Heart right ventricle (tissue), 16 donors: ENCODE measurements at regions not wholly inside any gene's neighbourhood (a gene's known extent, or its start where the extent isn't known, plus 50 kb on each side); places are given as distances from the start of the nearest gene placed in this dataset.

Source experiments
- ATAC-seq, 8 donors: fragments of 200-7000 bp; cut with Tn5 transposase; one replicate each; pipeline ENCODE4 v1.9.1; 2020; ENCODE audit warnings: mild to moderate bottlenecking in 8 of 8, moderate library complexity in 8 of 8, moderate number of reproducible peaks in 1 of 8
- DNase-seq, 2 donors: peaks; one replicate each; pipeline ENCODE4 v3.0.0-alpha.2; 2020
- H3K27ac ChIP-seq, 10 donors: fragments of 200-600 bp; sonication (generic) in 2 of 10; one replicate each; pipeline versions ENCODE4 v1.5.0 to v1.8.0; 2020 to 2022; ENCODE audit warnings: mild to moderate bottlenecking in 3 of 10
- H3K27me3 ChIP-seq, 7 donors: fragments of 200-600 bp; one replicate each; pipeline ENCODE4 v1.8.0; 2021 to 2022; ENCODE audit warnings: mild to moderate bottlenecking in 2 of 7
- H3K36me3 ChIP-seq, 9 donors: fragments of 200-600 bp; sonication (generic) in 1 of 9; one replicate each; pipeline versions ENCODE4 v1.5.0 to v1.8.0; 2020 to 2022; ENCODE audit warnings: mild to moderate bottlenecking in 2 of 9
- H3K4me1 ChIP-seq, 9 donors: fragments of 200-600 bp; sonication (generic) in 1 of 9; one replicate each; pipeline versions ENCODE4 v1.5.0 to v1.8.0; 2020 to 2022; ENCODE audit warnings: mild to moderate bottlenecking in 4 of 9
- H3K4me3 ChIP-seq, 10 donors: fragments of 200-600 bp; sonication (generic) in 2 of 10; one replicate each; pipeline versions ENCODE4 v1.5.0 to v1.8.0; 2020 to 2022; ENCODE audit warnings: mild to moderate bottlenecking in 7 of 10, moderate library complexity in 2 of 10
- H3K9me3 ChIP-seq, 11 donors: fragments of 200-600 bp in 10 of 11; sonication (generic) in 2 of 11; one replicate each; pipeline versions ENCODE4 v1.5.0 to v1.8.0; 2013 to 2022; ENCODE audit warnings: mild to moderate bottlenecking in 2 of 11, control low read depth in 1 of 11, moderate library complexity in 1 of 11
- CTCF ChIP-seq, 9 donors: fragments of 200-600 bp; sonication (generic) in 2 of 9; IDR thresholded peaks; one replicate each; pipeline versions ENCODE4 v1.5.0 to v1.8.0; 2021 to 2022; ENCODE audit warnings: antibody characterized with exemption in 9 of 9, mild to moderate bottlenecking in 5 of 9, moderate library complexity in 1 of 9
- WGBS, 2 donors: extraction: QIAGEN DNeasy Blood & Tissue Kit; methylation state at CpG; one replicate each; pipeline ENCODE4 v1.1.7; 2013; ENCODE audit warnings: inconsistent platforms in 1 of 2; 5-methylcytosine and 5-hydroxymethylcytosine counted together
- intact Hi-C, 10 donors: fragments of 100-400 bp; cut with DNase I; formaldehyde crosslinking; loops; one replicate each; pipeline versions ENCODE4 v1.11.1 to v1.14.2; 2022
- donor health status: Arrhythmogenic right ventricular cardiomyopathy.
- donor health status: ischemic (EF 13 %, LVEDD 7.1; RV severe dilation, severe dysfunction).
- donor health status: healthy with polysubstance abuse.
- donor health status: DM: no; HTN: yes; CAD: no.
- donor health status: DM: no; HTN: no; CAD: no.
- donor health status: ischemic (EF 25% LVEDD 6.9; RV normal size, moderate dysfunction).
- donor health status: ischemic (EF 25% LVEDD 5.7; RV mildly dilated, moderate dysfunction).
- donor health status: healthy.
- donor health status: DM: yes; HTN: yes; CAD: no.
- donor health status: Ischemic cardiomyopathy.
- donor health status: ischemic (EF 35%, LVEDD 5.7; RV mildly dilated, moderate dysfunction).
- donor health status: nonischemic (EF 11% LVEDD 7.7; RV severe dilation, severe dysfunction).
- donor health status: DM: yes; HTN: yes; CAD: no.
- donor health status: PGD.
- donor health status: ischemic (EF 29% LVEDD 5.4; RV normal size, mild dysfunction).
- donor health status: nonischemic (EF 23%, LVEDD 6.1; RV moderate dilation, normal function).

DNA sequence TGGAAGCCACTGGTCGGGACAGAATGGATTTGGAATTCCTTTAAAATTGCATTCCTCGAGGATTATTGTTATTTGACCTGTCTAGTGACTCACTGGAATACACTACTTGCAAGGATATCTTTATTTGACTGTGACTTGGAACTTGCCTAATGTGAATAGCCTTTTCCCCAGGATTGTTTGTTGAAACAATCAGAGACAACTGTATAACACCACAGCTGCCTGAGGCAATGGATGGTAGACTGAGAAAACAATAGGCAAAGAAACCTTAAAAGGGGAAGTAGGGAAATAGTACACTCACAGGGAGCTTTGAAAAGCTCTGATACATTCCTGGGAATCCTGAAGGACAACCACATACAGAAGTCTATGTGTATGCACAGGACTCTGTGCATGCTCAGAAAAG is 465.3 kb downstream of the BMP2 start:
- DNase-seq: no peak
- Histone ChIP-seq H3K4me1 (no peaks in the 10 kb centered on the region), H3K4me3 (no peak overlapping the region), H3K36me3 (no peaks in the 10 kb centered on the region), H3K9me3 (peaks cover 0 to 24% (median 8%) of the 10 kb centered on the region in 11 donors), H3K27ac (no peak overlapping the region), H3K27me3 (no peaks in the 10 kb centered on the region)
- WGBS, 2 donors: 60 to 67% methylated on average over 2 of the region's 2 CpGs
- intact Hi-C loops: no loop called here
- no peak for TF ChIP-seq CTCF (IDR thresholded peaks at IDR 0.05)
- ATAC-seq: no peak

DNA sequence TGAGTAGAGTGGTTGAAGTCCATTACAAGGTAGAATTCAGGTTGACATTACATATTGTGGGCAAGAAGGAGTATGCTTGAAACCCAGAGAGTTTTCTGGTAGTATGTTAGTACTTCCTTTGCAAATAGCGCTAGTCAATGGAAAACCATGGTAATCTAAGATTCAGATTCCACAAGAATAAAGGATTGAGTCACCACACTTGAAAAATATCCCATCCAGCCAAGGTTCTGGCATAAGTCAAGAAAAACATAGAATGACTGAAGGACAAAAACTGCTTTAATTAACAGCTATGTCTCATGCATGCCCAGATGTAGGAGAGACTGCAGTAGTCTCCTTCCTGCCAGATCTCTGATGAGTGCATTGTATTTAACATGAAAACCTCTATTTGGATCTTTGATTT is 469.8 kb downstream of the BMP2 start:
- Histone ChIP-seq H3K36me3 (no peaks in the 10 kb centered on the region), H3K4me1 (no peaks in the 10 kb centered on the region), H3K4me3 (no peak overlapping the region), H3K27me3 (no peaks in the 10 kb centered on the region), H3K9me3 (peaks cover 0 to 17% (median 7%) of the 10 kb centered on the region in 11 donors), H3K27ac (no peak overlapping the region)
- no peak for TF ChIP-seq CTCF (IDR thresholded peaks at IDR 0.05)
- no peak for ATAC-seq
- WGBS, 2 donors: 82 to 89% methylated on average over 1 of the region's 1 CpG
- no peak for DNase-seq
- intact Hi-C loops: no loop called here

DNA sequence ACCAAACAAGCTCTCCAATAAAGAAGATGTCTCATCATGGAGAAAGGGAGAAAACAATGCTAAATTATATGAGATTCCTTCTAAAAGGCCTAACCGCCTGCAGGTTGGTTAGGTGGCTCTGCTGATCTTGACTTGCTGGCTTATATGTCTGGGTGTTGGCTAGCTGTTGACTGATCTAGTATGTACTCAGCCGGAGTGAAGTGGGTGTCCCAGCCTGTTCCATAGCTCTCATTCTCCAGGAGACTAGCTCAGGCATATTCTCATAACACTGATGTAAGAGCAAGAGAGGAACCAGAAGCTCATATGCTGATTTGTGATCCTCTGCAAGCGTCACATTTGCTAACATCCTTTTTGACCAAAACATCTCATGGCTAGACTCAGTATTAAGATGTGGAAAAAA is 473.0 kb downstream of the BMP2 start:
- H3K27me3 ChIP-seq: no peaks in the 10 kb centered on the region
- H3K4me3 ChIP-seq: no peak overlapping the region
- ATAC-seq (peak in 1 of 8 donors; percentile 70), DNase-seq (no peak)
- WGBS, 2 donors: 82 to 87% methylated on average over 3 of the region's 3 CpGs
- TF ChIP-seq CTCF (IDR thresholded peaks at IDR 0.05): no peak
- H3K9me3 ChIP-seq: no peaks in the 10 kb centered on the region
- H3K27ac ChIP-seq: no peak overlapping the region
- no peaks in the 10 kb centered on the region for H3K4me1 ChIP-seq
- H3K36me3 ChIP-seq: no peaks in the 10 kb centered on the region
- intact Hi-C loops: no loop called here

GRCh38 chr20:7248281-7249201 is 481.1 kb downstream of the BMP2 start:
- Histone ChIP-seq H3K27me3 (no peaks in the 10 kb centered on the region), H3K9me3 (no peaks in the 10 kb centered on the region), H3K4me1 (peaks cover 0 to 11% (median 0%) of the 10 kb centered on the region in 9 donors), H3K36me3 (no peaks in the 10 kb centered on the region), H3K4me3 (no peak overlapping the region), H3K27ac (no peak overlapping the region)
- ATAC-seq (peak in 6 of 8 donors; percentile 11 to 95 (median 57)), DNase-seq (no peak)
- intact Hi-C loops: no loop called here
- TF ChIP-seq CTCF (IDR thresholded peaks at IDR 0.05): no peak
- WGBS, 2 donors: 45 to 61% methylated on average over 7 of the region's 7 CpGs
